ENCODE measurements at regions not wholly inside any gene's neighbourhood (a gene's known extent, or its start where the extent isn't known, plus 50 kb on each side); places are given as distances from the start of the nearest gene placed in this dataset.

DNA sequence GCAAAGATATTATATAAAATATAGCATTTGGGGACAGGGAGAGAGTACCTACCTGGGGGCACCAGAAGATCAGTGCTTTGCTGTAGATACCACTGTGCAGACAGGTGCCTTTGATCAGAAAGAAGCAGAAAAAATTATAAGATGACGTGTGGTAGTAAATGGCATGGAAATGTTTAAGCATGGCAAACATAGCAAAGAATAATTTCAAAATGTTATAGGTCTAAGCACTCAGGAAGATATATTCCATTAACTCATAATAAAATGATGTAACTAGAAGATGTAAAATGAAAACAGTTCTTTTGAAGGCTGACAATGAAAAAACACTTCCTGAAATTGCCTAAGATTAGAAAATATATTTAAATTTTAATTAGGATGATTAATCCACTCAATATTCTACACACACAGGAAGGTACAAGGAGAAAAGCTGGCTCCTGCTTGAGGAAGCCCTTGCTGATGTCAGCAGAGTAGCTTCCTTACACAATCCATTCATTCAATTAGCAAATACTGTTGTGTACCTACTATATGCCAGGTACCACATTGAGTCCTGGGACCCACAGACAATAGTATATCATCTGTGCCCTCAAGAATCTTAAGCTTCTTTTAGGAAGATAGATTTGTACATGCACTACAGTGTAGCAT lies 290.2 kb upstream of the CNR1 start:
- intact Hi-C loops (cut with micrococcal nuclease): no loop called here
- Histone ChIP-seq H3K9me3 (ENCODE audit: control insufficient read depth in 1 of 2, low read length in 2 of 2) (no peaks in the 10 kb centered on the region), H3K27me3 (ENCODE audit: insufficient read depth, low read length) (no peaks in the 10 kb centered on the region), H3K36me3 (ENCODE audit: insufficient read depth, low read length) (no peaks in the 10 kb centered on the region), H3K27ac (ENCODE audit: low read depth, low read length) (no peak overlapping the region), H3K4me1 (ENCODE audit: insufficient read depth, low read length) (no peaks in the 10 kb centered on the region), H3K4me3 (ENCODE audit: low read length in 2 of 2) (no peak overlapping the region)
- Mint-ChIP-seq H3K4me1 (no peaks in the 10 kb centered on the region), H3K27me3 (peaks cover 5 to 9% of the 10 kb centered on the region in 2 donors), H3K27ac (no peak overlapping the region), H3K9me3 (peaks cover 0 to 3% (median 0%) of the 10 kb centered on the region in 8 donors), H3K4me3 (no peak overlapping the region), H3K36me3 (no peaks in the 10 kb centered on the region)
- ChIA-PET POLR2A (ENCODE audit: partially characterized antibody) (no interaction called here), CTCF (ENCODE audit: partially characterized antibody) (no interaction called here)
- DNase-seq: no peak

DNA sequence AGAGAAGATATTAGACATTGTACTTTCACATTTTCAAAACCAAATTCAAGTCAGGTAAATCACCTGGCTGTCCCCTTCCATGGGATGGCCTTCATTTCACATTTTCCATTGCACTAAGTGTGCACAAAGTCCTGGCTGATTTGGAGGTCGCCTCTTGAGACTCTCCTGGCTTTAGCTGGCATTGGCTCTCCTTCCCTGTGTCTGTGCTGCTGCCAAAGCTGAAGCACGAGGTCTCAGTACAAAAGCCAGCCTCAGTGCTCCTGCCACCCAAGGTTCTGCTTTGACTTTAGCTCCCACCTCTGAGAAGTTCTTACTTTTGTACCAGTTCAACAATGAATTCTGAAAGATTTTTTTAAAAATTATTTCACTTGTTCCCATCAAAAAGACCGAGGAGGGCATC lies 289.2 kb upstream of the CNR1 start:
- POLR2A ChIA-PET (ENCODE audit: partially characterized antibody): no interaction called here

DNA sequence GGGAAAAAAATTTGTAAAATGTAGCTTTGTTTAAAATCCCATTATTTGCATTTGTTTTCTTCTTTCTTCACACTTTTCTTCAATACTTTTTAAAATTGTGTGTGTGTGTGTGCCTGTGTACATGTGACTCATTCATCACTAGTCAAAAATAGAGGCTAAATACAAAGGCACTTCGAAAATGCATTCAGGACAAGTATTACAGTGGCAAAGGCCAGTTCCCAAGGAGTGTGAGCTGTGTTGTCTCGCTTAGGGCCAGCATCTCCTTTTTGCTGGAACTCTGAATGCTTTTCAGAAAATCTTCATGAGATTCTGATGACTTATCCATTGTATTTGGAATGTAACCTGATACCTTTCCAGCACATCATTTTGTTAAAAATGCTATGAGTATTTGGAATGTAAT lies 288.5 kb upstream of the CNR1 start:
- no peaks in the 10 kb centered on the region for H3K36me3 Mint-ChIP-seq
- intact Hi-C loops (cut with micrococcal nuclease): no loop called here
- Histone ChIP-seq H3K4me1 (ENCODE audit: insufficient read depth, low read length) (no peaks in the 10 kb centered on the region), H3K36me3 (ENCODE audit: insufficient read depth, low read length) (no peaks in the 10 kb centered on the region), H3K9me3 (ENCODE audit: control insufficient read depth in 1 of 2, low read length in 2 of 2) (no peaks in the 10 kb centered on the region), H3K27me3 (ENCODE audit: insufficient read depth, low read length) (no peaks in the 10 kb centered on the region), H3K4me3 (ENCODE audit: low read length in 2 of 2) (no peak overlapping the region), H3K27ac (ENCODE audit: low read depth, low read length) (no peak overlapping the region)
- no peak for DNase-seq
- H3K4me1 Mint-ChIP-seq: no peaks in the 10 kb centered on the region
- CTCF ChIA-PET (ENCODE audit: partially characterized antibody): no interaction called here
- peaks cover 0 to 3% (median 0%) of the 10 kb centered on the region in 8 donors for H3K9me3 Mint-ChIP-seq
- POLR2A ChIA-PET (ENCODE audit: partially characterized antibody): no interaction called here
- H3K4me3 Mint-ChIP-seq: no peak overlapping the region
- no peak overlapping the region for H3K27ac Mint-ChIP-seq
- H3K27me3 Mint-ChIP-seq: peaks cover 4 to 9% of the 10 kb centered on the region in 2 donors

More for the DNA sequence above, 289.2 kb upstream of the CNR1 start:
- Mint-ChIP-seq H3K4me1 (no peaks in the 10 kb centered on the region), H3K9me3 (peaks cover 0 to 3% (median 0%) of the 10 kb centered on the region in 8 donors), H3K36me3 (no peaks in the 10 kb centered on the region), H3K27ac (no peak overlapping the region), H3K4me3 (no peak overlapping the region), H3K27me3 (peaks cover 6 to 7% of the 10 kb centered on the region in 2 donors)
- intact Hi-C loops (cut with micrococcal nuclease): no loop called here
- no peaks in the 10 kb centered on the region for H3K9me3 ChIP-seq (ENCODE audit: control insufficient read depth in 1 of 2, low read length in 2 of 2)
- H3K4me1 ChIP-seq (ENCODE audit: insufficient read depth, low read length): no peaks in the 10 kb centered on the region
- H3K4me3 ChIP-seq (ENCODE audit: low read length in 2 of 2): no peak overlapping the region
- DNase-seq: no peak
- CTCF ChIA-PET (ENCODE audit: partially characterized antibody): no interaction called here
- H3K27me3 ChIP-seq (ENCODE audit: insufficient read depth, low read length): no peaks in the 10 kb centered on the region
- H3K36me3 ChIP-seq (ENCODE audit: insufficient read depth, low read length): no peaks in the 10 kb centered on the region
- no peak overlapping the region for H3K27ac ChIP-seq (ENCODE audit: low read depth, low read length)

DNA sequence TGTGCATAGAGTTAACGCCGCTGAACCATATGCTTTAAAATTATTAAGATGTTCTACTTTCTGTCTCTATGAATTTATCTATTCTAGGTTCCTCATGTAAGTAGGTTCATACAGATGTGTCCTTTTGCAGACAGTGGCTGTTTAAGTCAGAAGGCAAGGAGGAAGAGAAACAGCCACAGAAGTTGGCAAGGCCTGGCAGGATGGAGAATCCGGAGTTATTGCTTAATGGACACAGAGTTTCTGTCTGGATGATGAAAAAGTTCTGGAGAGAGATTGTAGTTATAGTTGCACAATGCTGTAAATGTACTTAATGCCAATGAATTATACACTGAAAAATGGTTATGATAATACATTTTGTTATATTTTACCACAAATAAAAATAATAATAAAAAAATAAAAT lies 283.6 kb upstream of the CNR1 start:
- Mint-ChIP-seq H3K27me3 (peaks cover 0 to 8% of the 10 kb centered on the region in 2 donors), H3K4me1 (no peaks in the 10 kb centered on the region), H3K36me3 (no peaks in the 10 kb centered on the region), H3K27ac (no peak overlapping the region), H3K9me3 (peaks cover 0 to 4% (median 2%) of the 10 kb centered on the region in 8 donors), H3K4me3 (no peak overlapping the region)
- H3K27ac ChIP-seq (ENCODE audit: low read depth, low read length): no peak overlapping the region
- H3K9me3 ChIP-seq (ENCODE audit: control insufficient read depth in 1 of 2, low read length in 2 of 2): no peaks in the 10 kb centered on the region
- no peak overlapping the region for H3K4me3 ChIP-seq (ENCODE audit: low read length in 2 of 2)
- no peaks in the 10 kb centered on the region for H3K36me3 ChIP-seq (ENCODE audit: insufficient read depth, low read length)
- H3K27me3 ChIP-seq (ENCODE audit: insufficient read depth, low read length): no peaks in the 10 kb centered on the region
- intact Hi-C loops (cut with micrococcal nuclease): no loop called here
- no peak for DNase-seq
- POLR2A ChIA-PET (ENCODE audit: partially characterized antibody): no interaction called here
- no peaks in the 10 kb centered on the region for H3K4me1 ChIP-seq (ENCODE audit: insufficient read depth, low read length)
- CTCF ChIA-PET (ENCODE audit: partially characterized antibody): no interaction called here

DNA sequence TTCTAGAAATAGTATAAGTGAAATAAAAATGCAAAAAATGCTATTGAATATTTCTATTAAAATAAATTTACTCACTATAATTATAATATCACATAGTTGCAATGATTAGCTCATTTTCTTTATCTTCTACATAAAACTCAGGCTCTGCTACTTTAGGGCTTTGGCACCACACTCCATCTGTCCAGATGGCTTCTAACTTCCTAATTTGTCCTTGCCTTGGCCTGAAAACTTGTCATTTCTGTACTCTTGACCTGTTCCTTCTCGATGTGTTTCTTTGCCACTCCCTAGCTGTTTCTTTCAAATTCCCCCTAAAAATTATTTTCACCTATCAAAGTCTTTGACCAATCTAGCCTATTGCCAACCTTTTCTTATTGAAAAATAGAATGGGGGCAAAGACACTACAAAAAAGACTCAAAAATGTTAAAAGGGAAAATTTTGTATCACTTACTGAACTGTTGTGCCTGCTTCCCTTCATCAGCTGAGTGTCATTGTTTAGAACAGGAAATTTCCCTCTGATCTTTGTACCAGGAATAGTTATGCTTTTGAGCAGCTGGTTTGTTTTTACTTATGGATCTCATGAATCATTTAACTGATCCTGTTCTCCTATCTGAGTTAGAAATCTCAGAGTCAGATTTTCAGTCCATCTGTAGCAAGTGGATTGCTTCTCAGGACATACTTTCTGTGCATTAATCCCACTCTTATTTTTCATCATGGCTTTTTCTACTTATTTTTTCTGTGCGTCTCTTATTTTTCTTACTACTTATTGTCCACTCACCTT lies 279.2 kb upstream of the CNR1 start:
- Mint-ChIP-seq H3K4me1 (no peaks in the 10 kb centered on the region), H3K9me3 (peaks cover 0 to 8% (median 2%) of the 10 kb centered on the region in 8 donors), H3K27ac (no peak overlapping the region), H3K4me3 (no peak overlapping the region), H3K27me3 (peaks cover 0 to 5% of the 10 kb centered on the region in 2 donors), H3K36me3 (no peaks in the 10 kb centered on the region)
- Histone ChIP-seq H3K4me1 (ENCODE audit: insufficient read depth, low read length) (no peaks in the 10 kb centered on the region), H3K27ac (ENCODE audit: low read depth, low read length) (no peak overlapping the region), H3K4me3 (ENCODE audit: low read length in 2 of 2) (no peak overlapping the region), H3K36me3 (ENCODE audit: insufficient read depth, low read length) (no peaks in the 10 kb centered on the region), H3K9me3 (ENCODE audit: control insufficient read depth in 1 of 2, low read length in 2 of 2) (no peaks in the 10 kb centered on the region), H3K27me3 (ENCODE audit: insufficient read depth, low read length) (no peaks in the 10 kb centered on the region)
- ChIA-PET POLR2A (ENCODE audit: partially characterized antibody) (no interaction called here), CTCF (ENCODE audit: partially characterized antibody) (no interaction called here)
- DNase-seq: no peak
- intact Hi-C loops (cut with micrococcal nuclease): no loop called here

DNA sequence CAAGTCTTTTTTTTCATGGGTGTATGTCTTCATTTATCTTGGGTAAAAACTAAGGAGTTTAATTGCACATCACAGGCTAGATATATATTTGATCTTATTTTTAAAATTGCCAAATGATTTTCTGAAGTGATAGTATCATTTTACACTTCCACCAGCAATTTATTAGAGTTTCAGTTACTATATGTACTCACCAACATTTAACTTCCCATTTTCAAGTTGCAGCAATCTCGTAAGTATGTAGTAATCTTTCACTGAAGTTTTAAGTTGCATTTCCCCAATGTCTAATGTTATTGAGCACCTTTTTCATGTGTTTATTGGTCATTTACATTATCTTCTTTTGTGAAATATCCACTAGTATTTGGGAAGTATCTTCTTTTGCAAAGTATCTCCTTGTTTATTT lies 277.4 kb upstream of the CNR1 start:
- intact Hi-C loops (cut with micrococcal nuclease): no loop called here
- ChIA-PET POLR2A (ENCODE audit: partially characterized antibody) (no interaction called here), CTCF (ENCODE audit: partially characterized antibody) (no interaction called here)
- peaks cover 0 to 8% (median 2%) of the 10 kb centered on the region in 8 donors for H3K9me3 Mint-ChIP-seq
- no peak overlapping the region for H3K4me3 Mint-ChIP-seq
- H3K36me3 ChIP-seq (ENCODE audit: insufficient read depth, low read length): no peaks in the 10 kb centered on the region
- no peaks in the 10 kb centered on the region for H3K4me1 ChIP-seq (ENCODE audit: insufficient read depth, low read length)
- no peaks in the 10 kb centered on the region for H3K36me3 Mint-ChIP-seq
- H3K4me3 ChIP-seq (ENCODE audit: low read length in 2 of 2): no peak overlapping the region
- H3K9me3 ChIP-seq (ENCODE audit: control insufficient read depth in 1 of 2, low read length in 2 of 2): no peaks in the 10 kb centered on the region
- no peak for DNase-seq
- H3K27ac Mint-ChIP-seq: no peak overlapping the region
- H3K27me3 ChIP-seq (ENCODE audit: insufficient read depth, low read length): no peaks in the 10 kb centered on the region
- H3K27ac ChIP-seq (ENCODE audit: low read depth, low read length): no peak overlapping the region
- H3K4me1 Mint-ChIP-seq: no peaks in the 10 kb centered on the region
- H3K27me3 Mint-ChIP-seq: peaks cover 0 to 3% of the 10 kb centered on the region in 2 donors

DNA sequence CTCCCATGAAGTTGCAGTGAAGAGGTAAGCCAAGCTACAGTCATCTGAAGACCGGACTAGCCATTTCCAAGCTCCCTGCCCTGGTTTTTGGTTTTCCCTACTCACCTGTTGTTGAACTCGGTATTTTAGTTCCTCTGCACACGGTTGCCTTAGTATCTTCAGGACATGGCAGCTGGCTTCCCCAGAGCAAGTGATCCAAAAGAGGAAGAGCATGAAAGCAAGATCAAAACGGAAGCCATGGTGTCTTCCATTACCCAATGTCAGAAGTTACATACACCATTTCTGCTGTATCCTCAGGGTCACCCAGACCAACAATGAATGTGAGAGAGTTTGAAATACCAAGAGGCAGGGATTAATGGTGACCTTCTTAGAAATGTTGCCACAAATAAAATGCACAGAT lies 276.6 kb upstream of the CNR1 start:
- Histone ChIP-seq H3K27ac (ENCODE audit: low read depth, low read length) (no peak overlapping the region), H3K4me3 (ENCODE audit: low read length in 2 of 2) (no peak overlapping the region), H3K9me3 (ENCODE audit: control insufficient read depth in 1 of 2, low read length in 2 of 2) (no peaks in the 10 kb centered on the region), H3K27me3 (ENCODE audit: insufficient read depth, low read length) (no peaks in the 10 kb centered on the region), H3K36me3 (ENCODE audit: insufficient read depth, low read length) (no peaks in the 10 kb centered on the region), H3K4me1 (ENCODE audit: insufficient read depth, low read length) (no peaks in the 10 kb centered on the region)
- no peak for DNase-seq
- ChIA-PET POLR2A (ENCODE audit: partially characterized antibody) (no interaction called here), CTCF (ENCODE audit: partially characterized antibody) (no interaction called here)
- H3K4me3 Mint-ChIP-seq: no peak overlapping the region
- no peaks in the 10 kb centered on the region for H3K36me3 Mint-ChIP-seq
- H3K4me1 Mint-ChIP-seq: no peaks in the 10 kb centered on the region
- H3K27me3 Mint-ChIP-seq: peaks cover 0 to 3% of the 10 kb centered on the region in 2 donors
- intact Hi-C loops (cut with micrococcal nuclease): no loop called here
- H3K9me3 Mint-ChIP-seq: peaks cover 0 to 8% (median 2%) of the 10 kb centered on the region in 8 donors
- no peak overlapping the region for H3K27ac Mint-ChIP-seq

Data from CD4-positive, alpha-beta memory T cell (primary cell).